K562 (cell line): ENCODE measurements at regions not wholly inside any gene's neighbourhood (a gene's known extent, or its start where the extent isn't known, plus 50 kb on each side); places are given as distances from the start of the nearest gene placed in this dataset.

Experiments
- BMI1 ChIP-seq: fragments of 150-350 bp; IDR thresholded peaks from 2 replicates; pipeline ENCODE4 v1.6.1; 2014; ENCODE audit warnings: low read length
- EP300 ChIP-seq: IDR thresholded peaks from 2 replicates; pipeline ENCODE4 v1.6.1; 2012; ENCODE audit warnings: low read length, improper control_type of control experiment
- ESRRA ChIP-seq: fragments of 450-650 bp; IDR thresholded peaks from 2 replicates; pipeline ENCODE4 v1.6.1; 2014; ENCODE audit warnings: low read depth, mild to moderate bottlenecking, moderate library complexity, borderline replicate concordance
- PHB2 ChIP-seq: fragments of 450-650 bp; IDR thresholded peaks from 2 replicates; pipeline ENCODE4 v1.6.1; 2017; ENCODE audit warnings: low read depth
- PML ChIP-seq: IDR thresholded peaks from 2 replicates; pipeline ENCODE4 v1.6.1; 2012; ENCODE audit warnings: low read length, inconsistent platforms
- POLR2A ChIP-seq: fragments of 450-650 bp; conservative IDR thresholded peaks from 2 replicates; pipeline ENCODE4 v1.6.1; 2016
- RBM17 ChIP-seq: fragments of 200-400 bp; formaldehyde crosslinking; IDR thresholded peaks from 2 replicates; pipeline ENCODE4 v1.6.1; 2017; ENCODE audit warnings: low read depth, mild to moderate bottlenecking, low read length, borderline replicate concordance
- RNF2 ChIP-seq: sonication (generic); IDR thresholded peaks from 2 replicates; pipeline ENCODE4 v1.6.1; 2016
- SP2 ChIP-seq: IDR thresholded peaks from 2 replicates; pipeline ENCODE4 v1.6.1; 2011; ENCODE audit warnings: mild to moderate bottlenecking, low read depth, low read length, moderate library complexity; ENCODE audit not compliant: poor library complexity, severe bottlenecking; ENCODE audit errors: extremely low read depth
- ZNF121 ChIP-seq: sonication (generic); formaldehyde crosslinking; conservative IDR thresholded peaks from 2 replicates; pipeline ENCODE4 v1.8.0; 2022; ENCODE audit warnings: missing genetic modification reagents
- ZNF232 ChIP-seq: sonication (generic); formaldehyde crosslinking; IDR thresholded peaks from 2 replicates; pipeline ENCODE4 v1.8.0; 2022; ENCODE audit warnings: mild to moderate bottlenecking, missing genetic modification reagents
- TF ChIP-seq, protein P1 (sequence below): sonication (generic); IDR thresholded peaks from 2 replicates; pipeline ENCODE4 v1.6.1; 2016
- TF ChIP-seq, protein P2 (sequence below), 3 experiments: IDR thresholded peaks in 2 of 3; conservative IDR thresholded peaks in 1 of 3; 2 replicates each; pipeline ENCODE4 v1.5.1; 2011 to 2012; ENCODE audit warnings: low read length in 3 of 3, mild to moderate bottlenecking in 3 of 3, control low read depth in 2 of 3, improper control_type of control experiment in 1 of 3, inconsistent platforms in 1 of 3, low read depth in 1 of 3, mixed read lengths in 1 of 3, moderate library complexity in 1 of 3; ENCODE audit not compliant: insufficient read depth in 2 of 3

DNA sequence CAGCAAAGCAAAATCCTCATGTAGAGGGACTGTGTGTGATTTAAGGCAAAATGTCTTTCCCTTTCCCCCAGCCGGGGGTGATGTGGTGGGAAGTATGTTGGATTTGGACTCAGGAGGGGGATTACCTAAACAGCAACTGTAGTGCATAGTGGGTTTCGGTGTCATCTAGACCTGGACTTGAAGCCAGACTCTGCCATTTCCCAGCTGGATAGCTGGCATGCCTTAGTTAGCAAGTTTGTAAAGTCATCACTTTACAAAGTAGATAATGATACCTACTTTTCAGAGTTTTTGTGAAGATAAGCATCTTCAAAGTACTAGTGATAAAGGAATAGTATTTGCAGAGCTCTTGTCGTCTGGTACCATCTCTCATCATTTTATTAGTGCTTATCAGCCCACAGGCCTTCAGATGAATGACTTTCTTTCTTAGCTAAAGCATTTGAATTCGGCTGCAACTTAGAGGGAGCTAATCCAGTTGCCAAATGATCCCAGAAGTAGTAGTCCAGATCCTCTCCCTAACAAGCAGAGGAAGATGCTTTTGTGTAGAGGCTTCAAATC is 56.2 kb upstream of the ROR1 start:
- TF ChIP-seq RNF2 (no peak), SP2 (no peak), RBM17 (no peak), POLR2A (no peak), ZNF121 (CRISPR knock-in tag) (no peak), PHB2 (no peak), ESRRA (no peak), PML (no peak), BMI1 (no peak), EP300 (no peak), ZNF232 (no peak)
- TF ChIP-seq, protein P1, sequence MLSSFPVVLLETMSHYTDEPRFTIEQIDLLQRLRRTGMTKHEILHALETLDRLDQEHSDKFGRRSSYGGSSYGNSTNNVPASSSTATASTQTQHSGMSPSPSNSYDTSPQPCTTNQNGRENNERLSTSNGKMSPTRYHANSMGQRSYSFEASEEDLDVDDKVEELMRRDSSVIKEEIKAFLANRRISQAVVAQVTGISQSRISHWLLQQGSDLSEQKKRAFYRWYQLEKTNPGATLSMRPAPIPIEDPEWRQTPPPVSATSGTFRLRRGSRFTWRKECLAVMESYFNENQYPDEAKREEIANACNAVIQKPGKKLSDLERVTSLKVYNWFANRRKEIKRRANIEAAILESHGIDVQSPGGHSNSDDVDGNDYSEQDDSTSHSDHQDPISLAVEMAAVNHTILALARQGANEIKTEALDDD: no peak
- TF ChIP-seq, protein P2, sequence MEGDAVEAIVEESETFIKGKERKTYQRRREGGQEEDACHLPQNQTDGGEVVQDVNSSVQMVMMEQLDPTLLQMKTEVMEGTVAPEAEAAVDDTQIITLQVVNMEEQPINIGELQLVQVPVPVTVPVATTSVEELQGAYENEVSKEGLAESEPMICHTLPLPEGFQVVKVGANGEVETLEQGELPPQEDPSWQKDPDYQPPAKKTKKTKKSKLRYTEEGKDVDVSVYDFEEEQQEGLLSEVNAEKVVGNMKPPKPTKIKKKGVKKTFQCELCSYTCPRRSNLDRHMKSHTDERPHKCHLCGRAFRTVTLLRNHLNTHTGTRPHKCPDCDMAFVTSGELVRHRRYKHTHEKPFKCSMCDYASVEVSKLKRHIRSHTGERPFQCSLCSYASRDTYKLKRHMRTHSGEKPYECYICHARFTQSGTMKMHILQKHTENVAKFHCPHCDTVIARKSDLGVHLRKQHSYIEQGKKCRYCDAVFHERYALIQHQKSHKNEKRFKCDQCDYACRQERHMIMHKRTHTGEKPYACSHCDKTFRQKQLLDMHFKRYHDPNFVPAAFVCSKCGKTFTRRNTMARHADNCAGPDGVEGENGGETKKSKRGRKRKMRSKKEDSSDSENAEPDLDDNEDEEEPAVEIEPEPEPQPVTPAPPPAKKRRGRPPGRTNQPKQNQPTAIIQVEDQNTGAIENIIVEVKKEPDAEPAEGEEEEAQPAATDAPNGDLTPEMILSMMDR (IDR thresholded peaks at IDR 0.05 in 2 of 3, conservative IDR thresholded peaks at IDR 0.05 in 1 of 3; ENCODE audit: insufficient read depth in 2 of 3, low read depth in 1 of 3, low read length in 3 of 3): no peak
